ENCODE measurements at regions not wholly inside any gene's neighbourhood (a gene's known extent, or its start where the extent isn't known, plus 50 kb on each side); places are given as distances from the start of the nearest gene placed in this dataset.

GRCh38 chrX:39550795-39551361 is 546.9 kb downstream of the BCOR start:
- no peaks in the 10 kb centered on the region for H3K27me3 ChIP-seq (ENCODE audit: control insufficient read depth, insufficient read depth, low read length)
- H3K4me3 ChIP-seq (ENCODE audit: low read depth, low read length) = no peak overlapping the region
- no peak for DNase-seq (ENCODE audit: low read depth)
- CTCF ChIA-PET = no interaction called here
- no peaks in the 10 kb centered on the region for H3K36me3 ChIP-seq (ENCODE audit: control insufficient read depth, insufficient read depth, low read length)
- POLR2A ChIA-PET = no interaction called here
- TF ChIP-seq CTCF (IDR thresholded peaks at IDR 0.05; ENCODE audit: insufficient read depth, low read depth, low read length) = no peak

- no peak for TF ChIP-seq CTCF (IDR thresholded peaks at IDR 0.05; ENCODE audit: insufficient read depth, low read depth, low read length)
- no peak for DNase-seq (ENCODE audit: low read depth)
- ChIA-PET POLR2A (no interaction called here), CTCF (no interaction called here)
- Histone ChIP-seq H3K4me3 (ENCODE audit: low read depth, low read length) (no peak overlapping the region), H3K36me3 (ENCODE audit: control insufficient read depth, insufficient read depth, low read length) (no peaks in the 10 kb centered on the region), H3K27me3 (ENCODE audit: control insufficient read depth, insufficient read depth, low read length) (no peaks in the 10 kb centered on the region)
Measured at GRCh38 chrX:39551762-39552161, 546.0 kb downstream of the BCOR start.

GRCh38 chrX:39555431-39555830 is 542.3 kb downstream of the BCOR start:
- ChIA-PET CTCF (no interaction called here), POLR2A (no interaction called here)
- H3K36me3 ChIP-seq (ENCODE audit: control insufficient read depth, insufficient read depth, low read length) = no peaks in the 10 kb centered on the region
- DNase-seq (ENCODE audit: low read depth) = no peak
- H3K4me3 ChIP-seq (ENCODE audit: low read depth, low read length) = no peak overlapping the region
- no peaks in the 10 kb centered on the region for H3K27me3 ChIP-seq (ENCODE audit: control insufficient read depth, insufficient read depth, low read length)
- TF ChIP-seq CTCF (IDR thresholded peaks at IDR 0.05; ENCODE audit: insufficient read depth, low read depth, low read length) = no peak

- ChIA-PET CTCF (no interaction called here), POLR2A (no interaction called here)
- no peak for DNase-seq (ENCODE audit: low read depth)
- no peak for TF ChIP-seq CTCF (IDR thresholded peaks at IDR 0.05; ENCODE audit: insufficient read depth, low read depth, low read length)
- no peaks in the 10 kb centered on the region for H3K27me3 ChIP-seq (ENCODE audit: control insufficient read depth, insufficient read depth, low read length)
- H3K4me3 ChIP-seq (ENCODE audit: low read depth, low read length) = no peak overlapping the region
- H3K36me3 ChIP-seq (ENCODE audit: control insufficient read depth, insufficient read depth, low read length) = no peaks in the 10 kb centered on the region
Measured at GRCh38 chrX:39556056-39556455, 541.7 kb downstream of the BCOR start.

GRCh38 chrX:39559229-39559628 is 538.5 kb downstream of the BCOR start:
- ChIA-PET CTCF (no interaction called here), POLR2A (no interaction called here)
- Histone ChIP-seq H3K27me3 (ENCODE audit: control insufficient read depth, insufficient read depth, low read length) (no peaks in the 10 kb centered on the region), H3K36me3 (ENCODE audit: control insufficient read depth, insufficient read depth, low read length) (no peaks in the 10 kb centered on the region), H3K4me3 (ENCODE audit: low read depth, low read length) (no peak overlapping the region)
- TF ChIP-seq CTCF (IDR thresholded peaks at IDR 0.05; ENCODE audit: insufficient read depth, low read depth, low read length) = no peak
- DNase-seq (ENCODE audit: low read depth) = no peak

Data from BJ (cell line).